HG03432 (cell line): ENCODE measurements at regions not wholly inside any gene's neighbourhood (a gene's known extent, or its start where the extent isn't known, plus 50 kb on each side); places are given as distances from the start of the nearest gene placed in this dataset.

Experiments used
- ATAC-seq: cut with Tn5 transposase; IDR thresholded peaks from one replicate; pipeline ENCODE4 v1.9.1; 2021; ENCODE audit warnings: mild to moderate bottlenecking, moderate library complexity; ENCODE audit not compliant: unreplicated experiment

- no peak for ATAC-seq
Observed at GRCh38 chr5:30856242-30856641, 337.2 kb upstream of the CDH6 start.

DNA sequence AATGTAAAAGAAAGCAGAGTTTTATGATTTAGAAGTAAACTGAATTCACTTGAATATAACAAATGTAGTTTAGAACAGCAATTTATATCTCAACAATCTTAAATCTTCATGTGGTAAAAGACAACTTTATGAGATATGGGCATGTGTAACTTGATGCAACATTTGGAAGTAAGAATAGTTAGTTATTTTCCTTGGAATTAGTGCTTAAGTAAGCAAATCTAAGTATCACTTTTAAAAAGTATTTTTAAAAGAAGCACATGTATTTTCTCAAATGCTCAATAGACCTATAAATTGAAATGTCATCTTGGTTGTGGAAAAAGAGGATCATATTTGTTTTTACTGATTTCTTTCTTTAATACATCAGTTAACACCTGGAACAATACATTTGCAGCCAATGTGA is 340.3 kb upstream of the CDH6 start:
- no peak for ATAC-seq

GRCh38 chr5:30850866-30851265 is 342.6 kb upstream of the CDH6 start:
- ATAC-seq: no peak

GRCh38 chr5:30849931-30850710 is 343.4 kb upstream of the CDH6 start:
- ATAC-seq: no peak

DNA sequence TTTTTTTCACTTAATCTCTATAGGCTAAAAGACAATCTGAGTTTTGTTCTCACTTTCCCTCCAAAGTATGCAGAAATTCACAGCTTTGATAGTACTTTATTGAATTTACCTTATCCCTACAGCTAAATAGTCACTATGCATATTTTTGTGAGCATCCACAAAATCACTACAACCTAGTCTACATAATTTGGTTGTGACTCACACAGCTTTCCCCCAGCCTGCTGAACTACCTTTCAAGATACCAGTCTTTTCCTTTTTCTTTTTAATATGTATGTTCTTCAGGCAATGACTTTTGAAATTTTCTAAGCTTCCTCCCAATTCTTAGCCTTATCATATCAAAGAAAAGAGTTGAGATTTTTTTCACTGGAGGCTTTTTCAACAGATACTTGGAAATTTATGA is 347.3 kb upstream of the CDH6 start:
- ATAC-seq: no peak

DNA sequence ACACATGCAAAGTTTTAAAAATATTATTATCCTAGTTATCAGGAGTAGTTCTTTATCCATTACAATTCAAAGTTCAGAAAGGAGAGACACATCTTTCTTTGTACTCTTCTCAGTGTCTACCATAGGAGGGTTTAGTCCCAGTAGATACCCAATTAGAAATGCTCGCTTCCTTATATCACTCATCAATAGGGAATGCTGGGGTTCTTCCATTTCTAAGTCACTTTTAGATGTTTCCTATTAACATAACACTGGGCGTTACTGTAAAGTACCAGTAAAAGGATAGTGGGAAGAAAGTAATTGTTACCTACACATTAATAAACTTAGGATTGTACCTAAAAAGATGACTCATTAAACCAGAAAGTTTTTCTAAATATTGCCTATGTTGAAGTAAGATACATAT is 348.3 kb upstream of the CDH6 start:
- ATAC-seq: no peak

DNA sequence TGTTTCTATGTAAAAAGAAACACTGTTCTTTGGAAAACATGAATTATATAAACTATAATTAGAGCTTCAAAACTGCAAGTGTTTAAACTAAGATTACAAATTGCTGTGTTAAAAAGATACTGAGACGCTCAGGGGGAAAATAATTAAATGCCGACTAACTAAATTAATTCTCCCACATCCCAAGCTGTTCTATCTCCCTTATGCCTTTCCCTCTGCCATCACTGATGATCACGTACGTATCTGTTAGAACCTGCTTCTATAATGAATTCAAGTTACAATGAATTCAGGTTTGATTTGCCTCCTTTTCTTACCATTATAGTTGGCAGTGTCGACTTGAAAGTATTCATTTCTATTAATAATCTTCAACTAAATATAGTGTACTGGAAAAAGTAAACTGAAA is 349.9 kb upstream of the CDH6 start:
- ATAC-seq: no peak

DNA sequence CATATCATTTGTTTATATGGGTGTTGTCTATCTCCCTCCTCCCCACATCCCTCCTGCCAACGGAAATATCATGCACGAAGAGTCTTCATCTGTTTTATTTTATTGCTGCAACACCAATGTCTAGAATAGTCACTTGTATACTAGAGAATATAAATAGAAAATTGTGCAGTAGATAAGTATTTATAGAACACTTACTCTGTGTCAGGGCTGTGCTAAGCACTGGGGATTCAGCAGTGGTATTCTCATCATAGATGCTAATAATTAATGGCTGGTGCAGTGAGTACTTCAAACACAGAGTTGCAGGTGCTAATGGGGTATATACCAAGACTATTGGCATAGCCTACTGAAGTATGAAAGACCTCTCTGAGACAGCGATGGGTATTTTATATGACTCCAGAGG is 353.5 kb upstream of the CDH6 start:
- ATAC-seq: no peak

DNA sequence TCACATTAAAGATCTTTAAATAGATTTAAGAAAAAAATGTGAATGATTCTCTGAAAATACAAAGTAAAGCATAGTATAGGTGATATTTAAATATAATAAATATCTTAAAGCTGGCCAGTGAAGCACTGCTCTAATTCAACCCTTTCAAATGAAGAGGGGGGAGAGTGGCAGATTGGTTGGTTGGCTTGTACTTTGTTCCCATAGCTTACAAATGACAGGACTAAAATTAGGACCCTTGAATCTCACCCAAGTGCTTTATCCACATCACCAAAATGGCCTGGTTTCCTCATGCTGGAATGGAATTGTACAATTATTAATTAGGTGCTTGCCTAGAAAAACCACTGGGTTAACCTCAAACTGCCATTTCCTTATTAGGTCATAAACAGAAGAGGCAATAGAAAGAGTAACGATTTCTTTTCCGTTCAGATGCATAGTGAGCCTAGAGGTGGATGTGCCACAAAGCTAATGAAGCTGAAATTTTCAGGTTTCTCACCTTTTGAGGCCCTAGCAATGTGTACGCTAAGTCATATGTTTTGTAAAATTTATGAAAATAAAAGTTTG is 354.5 kb upstream of the CDH6 start:
- no peak for ATAC-seq

DNA sequence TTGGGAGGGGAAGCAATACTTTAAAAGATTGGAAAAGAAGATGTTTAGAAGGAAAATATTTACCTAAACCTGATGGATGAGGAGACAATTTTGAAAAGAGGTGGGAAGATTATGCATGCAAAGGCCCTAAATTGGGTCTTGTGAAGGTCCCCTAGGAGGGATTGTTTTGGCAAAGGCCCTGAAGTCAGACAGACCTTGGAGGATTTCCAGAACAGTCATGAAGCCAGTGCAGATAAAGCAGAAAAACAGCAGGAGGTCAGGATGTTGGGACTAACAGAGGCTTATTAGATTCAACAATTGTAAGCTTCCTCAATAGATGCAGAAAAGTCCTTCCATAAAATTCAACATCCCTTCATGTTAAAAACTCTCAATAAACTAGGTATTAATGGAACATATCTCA is 361.0 kb upstream of the CDH6 start:
- ATAC-seq: no peak

DNA sequence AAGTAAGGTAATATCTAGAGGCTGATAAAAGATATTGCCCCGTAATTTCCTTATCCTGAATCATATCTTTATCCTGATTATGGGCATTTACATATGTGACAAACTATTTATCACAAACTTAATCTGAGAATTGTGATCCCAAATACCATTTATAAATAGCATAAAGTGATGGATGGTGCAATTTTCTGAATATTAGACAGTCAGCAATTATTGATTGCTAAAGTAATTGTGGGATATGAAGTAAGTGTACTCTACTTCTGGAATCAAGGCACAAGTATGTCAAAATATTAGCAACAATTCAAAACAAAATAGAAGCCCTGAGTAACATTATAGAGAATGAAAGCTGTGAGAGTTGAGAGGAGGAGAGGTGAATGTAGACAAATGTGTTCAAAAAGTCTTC is 361.9 kb upstream of the CDH6 start:
- no peak for ATAC-seq

DNA sequence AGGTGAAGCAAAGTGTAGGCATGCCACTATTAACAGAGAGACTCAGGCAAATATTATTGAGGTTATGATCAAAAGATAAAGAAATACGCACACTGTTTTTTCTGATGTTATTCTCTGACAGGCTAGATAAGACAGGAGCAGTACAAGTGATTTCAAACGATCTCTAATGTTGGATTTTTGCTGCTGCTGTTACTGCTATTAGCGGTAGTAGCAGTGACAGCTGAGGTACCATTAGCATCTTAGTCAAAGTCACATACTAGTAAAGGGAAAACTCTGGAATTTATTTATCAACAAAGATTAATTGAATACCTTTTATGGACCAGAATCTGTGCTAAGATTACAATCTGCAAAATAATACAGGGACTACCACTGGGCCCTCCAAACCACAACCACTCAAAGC is 362.4 kb upstream of the CDH6 start:
- ATAC-seq: no peak

DNA sequence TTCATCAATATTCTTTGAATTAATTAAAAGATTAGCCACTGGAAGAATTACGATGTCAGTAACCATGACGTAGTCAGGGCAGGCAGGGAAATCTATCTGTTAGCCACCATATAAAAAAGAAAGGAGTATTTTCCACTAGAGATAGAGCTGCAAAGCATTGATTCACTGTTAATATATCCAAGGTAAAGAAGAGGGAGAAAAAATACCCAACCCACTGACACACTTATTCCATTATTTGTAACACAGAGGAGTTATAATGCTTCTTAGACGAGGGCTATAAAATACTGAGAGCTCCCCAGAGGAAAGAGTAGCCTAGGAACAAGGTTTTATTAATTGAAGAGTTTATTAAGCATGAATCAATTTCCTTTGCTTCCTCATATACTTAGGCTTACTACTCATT is 382.2 kb upstream of the CDH6 start:
- no peak for ATAC-seq

GRCh38 chr5:30809933-30810332 is 383.6 kb upstream of the CDH6 start:
- ATAC-seq: no peak

DNA sequence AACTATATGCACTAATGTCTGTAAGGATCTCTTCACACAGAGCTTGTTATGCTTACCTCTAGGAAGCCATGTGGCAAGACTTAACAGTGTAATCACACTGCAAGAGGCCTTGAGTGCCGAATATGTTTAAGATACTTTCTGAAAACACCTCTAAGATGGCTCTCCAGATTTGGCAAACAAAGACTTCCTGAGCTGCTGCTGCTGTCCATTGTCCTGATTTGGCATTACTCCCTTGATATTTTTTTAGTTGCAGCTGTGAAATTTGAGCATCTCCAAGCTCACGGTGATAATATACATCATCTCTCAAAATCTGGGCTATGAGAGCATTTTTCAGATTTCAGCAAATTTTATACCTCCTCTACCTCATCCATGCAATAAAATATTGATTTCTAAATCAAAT is 384.5 kb upstream of the CDH6 start:
- no peak for ATAC-seq

DNA sequence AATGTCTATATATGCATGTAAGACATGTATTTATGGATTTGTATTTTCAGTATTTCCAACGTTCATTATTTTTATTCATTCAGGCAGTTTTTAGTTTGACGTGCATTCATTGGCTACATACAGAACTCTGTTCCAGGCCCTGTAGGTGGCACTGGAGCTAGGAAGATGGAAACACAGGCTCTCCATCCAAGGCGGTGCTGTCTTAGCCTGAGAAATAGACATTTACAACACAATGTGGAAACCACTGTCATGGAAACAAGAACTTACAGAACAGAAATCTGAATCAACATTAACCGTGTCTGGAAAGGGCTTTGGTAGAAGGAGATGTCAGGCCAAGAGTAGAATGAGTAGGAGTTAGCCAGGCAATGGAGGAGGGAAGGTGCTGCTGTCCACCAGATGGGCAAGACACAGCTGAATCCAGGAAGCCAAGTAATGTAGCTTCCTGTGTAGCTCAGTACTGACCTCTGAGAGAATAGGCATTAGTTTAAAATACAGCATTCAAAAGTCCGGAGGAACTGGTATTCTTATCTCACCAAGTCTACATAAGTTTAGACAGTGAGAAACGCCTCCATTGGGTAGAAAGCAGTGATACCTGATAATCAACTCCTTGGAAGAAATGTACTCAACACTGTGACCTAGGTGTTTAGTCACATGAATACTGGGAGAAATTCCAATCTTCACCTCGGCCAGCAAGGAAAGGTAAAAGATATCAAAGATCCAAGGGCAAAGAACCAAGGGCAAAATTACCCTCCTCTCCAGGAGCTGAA is 388.6 kb upstream of the CDH6 start:
- ATAC-seq: no peak

DNA sequence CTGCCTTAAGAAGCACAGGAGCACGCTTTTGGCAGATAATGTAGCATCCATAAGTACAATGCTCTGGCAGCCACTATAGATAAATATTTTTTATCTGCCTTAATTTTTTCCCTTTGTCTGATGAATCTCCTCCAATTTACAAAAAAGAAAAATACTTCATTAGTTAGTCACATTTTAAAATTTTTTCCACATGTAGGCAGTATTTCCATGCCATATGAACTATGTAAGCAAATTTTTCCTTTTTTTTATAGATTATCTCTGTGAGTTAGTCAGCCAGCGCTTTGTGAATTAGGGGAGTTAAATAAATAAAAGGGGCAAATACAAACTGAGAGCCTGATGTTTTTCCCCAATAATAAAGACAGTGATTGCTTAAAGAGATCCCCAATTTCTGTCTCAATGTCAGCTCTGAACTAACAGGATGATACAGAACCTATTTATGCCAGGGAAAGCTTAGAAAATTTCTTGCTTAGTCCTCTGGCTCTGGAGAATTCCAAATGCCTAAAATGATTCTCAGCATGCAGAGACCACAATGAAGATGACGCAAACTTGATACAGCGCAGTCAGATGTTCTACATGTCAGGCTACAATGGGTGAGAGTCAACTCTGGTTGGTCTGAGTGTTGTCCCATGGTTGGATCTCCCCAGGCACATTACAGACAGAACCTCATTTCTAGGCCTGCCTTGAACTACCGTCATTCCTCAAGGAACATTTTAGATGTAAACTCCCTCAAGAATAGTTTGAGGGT is 390.4 kb upstream of the CDH6 start:
- ATAC-seq: no peak

GRCh38 chr5:30781643-30782042 is 411.8 kb upstream of the CDH6 start:
- no peak for ATAC-seq

- no peak for ATAC-seq
Observed at GRCh38 chr5:30768056-30768690, 425.3 kb upstream of the CDH6 start.

GRCh38 chr5:30765706-30766105 is 427.8 kb upstream of the CDH6 start:
- ATAC-seq: no peak

- ATAC-seq: no peak
Observed at GRCh38 chr5:30765227-30765626, 428.3 kb upstream of the CDH6 start.
